ENCODE measurements at regions not wholly inside any gene's neighbourhood (a gene's known extent, or its start where the extent isn't known, plus 50 kb on each side); places are given as distances from the start of the nearest gene placed in this dataset.

DNA sequence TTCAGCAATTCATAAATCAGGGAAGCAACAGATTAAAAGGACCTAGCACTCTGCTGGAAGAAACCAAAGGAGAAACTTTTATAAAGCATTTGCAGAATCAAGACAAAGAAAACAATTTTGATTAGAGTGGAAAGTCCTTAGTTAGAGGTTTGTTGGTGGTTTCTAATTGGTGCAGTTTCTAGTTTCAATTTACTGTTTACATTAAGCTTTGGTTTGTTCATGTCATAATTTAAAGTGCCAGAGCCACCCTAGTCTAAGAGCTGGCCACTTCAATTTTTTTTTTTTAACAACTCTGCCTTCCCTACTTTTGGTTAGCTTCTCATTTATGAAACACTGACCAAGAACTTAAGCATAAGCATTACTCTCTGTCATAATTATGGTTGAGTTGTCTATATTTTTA, 1428.2 kb upstream of the GBE1 start:
- H3K4me3 ChIP-seq (ENCODE audit: low read depth, low read length): no peak overlapping the region
- TF ChIP-seq, protein P1, sequence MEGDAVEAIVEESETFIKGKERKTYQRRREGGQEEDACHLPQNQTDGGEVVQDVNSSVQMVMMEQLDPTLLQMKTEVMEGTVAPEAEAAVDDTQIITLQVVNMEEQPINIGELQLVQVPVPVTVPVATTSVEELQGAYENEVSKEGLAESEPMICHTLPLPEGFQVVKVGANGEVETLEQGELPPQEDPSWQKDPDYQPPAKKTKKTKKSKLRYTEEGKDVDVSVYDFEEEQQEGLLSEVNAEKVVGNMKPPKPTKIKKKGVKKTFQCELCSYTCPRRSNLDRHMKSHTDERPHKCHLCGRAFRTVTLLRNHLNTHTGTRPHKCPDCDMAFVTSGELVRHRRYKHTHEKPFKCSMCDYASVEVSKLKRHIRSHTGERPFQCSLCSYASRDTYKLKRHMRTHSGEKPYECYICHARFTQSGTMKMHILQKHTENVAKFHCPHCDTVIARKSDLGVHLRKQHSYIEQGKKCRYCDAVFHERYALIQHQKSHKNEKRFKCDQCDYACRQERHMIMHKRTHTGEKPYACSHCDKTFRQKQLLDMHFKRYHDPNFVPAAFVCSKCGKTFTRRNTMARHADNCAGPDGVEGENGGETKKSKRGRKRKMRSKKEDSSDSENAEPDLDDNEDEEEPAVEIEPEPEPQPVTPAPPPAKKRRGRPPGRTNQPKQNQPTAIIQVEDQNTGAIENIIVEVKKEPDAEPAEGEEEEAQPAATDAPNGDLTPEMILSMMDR (IDR thresholded peaks at IDR 0.05; ENCODE audit: borderline replicate concordance, insufficient read depth, low read depth, low read length): no peak

DNA sequence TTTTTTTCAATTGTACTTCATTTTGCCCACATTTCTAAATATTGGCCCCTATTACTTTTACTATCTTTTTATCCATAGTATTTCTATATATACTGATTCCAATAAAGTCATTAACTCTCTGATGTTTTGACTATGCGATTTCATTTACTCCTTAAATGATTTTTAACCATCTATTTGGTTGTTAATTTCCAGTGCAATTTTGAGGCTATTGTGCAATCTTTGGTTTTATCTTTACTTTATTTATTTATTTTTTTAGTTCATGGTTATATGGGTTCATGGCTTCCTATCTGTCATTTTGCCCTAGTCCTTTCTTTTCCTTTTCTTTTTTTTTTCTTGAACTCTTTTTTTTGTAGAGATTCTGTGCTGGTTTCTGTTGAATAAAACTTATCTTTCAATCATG, 1408.0 kb upstream of the GBE1 start:
- H3K4me3 ChIP-seq (ENCODE audit: low read depth, low read length): no peak overlapping the region
- TF ChIP-seq, protein P1 (IDR thresholded peaks at IDR 0.05; ENCODE audit: borderline replicate concordance, insufficient read depth, low read depth, low read length): no peak

GRCh38 chr3:83150896-83151295, 1389.5 kb upstream of the GBE1 start:
- H3K4me3 ChIP-seq (ENCODE audit: low read depth, low read length): no peak overlapping the region
- TF ChIP-seq, protein P1 (IDR thresholded peaks at IDR 0.05; ENCODE audit: borderline replicate concordance, insufficient read depth, low read depth, low read length): no peak

DNA sequence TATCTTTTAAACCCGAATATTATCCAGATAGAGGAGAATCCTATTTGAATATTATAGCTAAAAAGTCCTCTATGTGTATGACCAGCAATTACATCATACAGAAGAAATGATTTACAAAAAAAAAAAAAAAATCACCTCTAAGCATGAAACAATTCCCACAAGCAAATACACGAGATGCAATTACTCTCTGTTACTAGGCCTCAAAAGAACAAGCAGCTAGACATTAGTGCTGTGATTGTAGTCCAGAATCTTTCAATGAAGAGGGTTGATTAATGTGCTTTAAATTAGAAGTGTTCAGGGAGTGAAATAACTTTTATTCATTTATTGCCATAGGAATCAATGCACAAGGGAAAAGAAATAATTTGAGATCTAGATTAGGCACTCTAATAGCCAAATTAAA, 1379.5 kb upstream of the GBE1 start:
- H3K4me3 ChIP-seq (ENCODE audit: low read depth, low read length): no peak overlapping the region
- TF ChIP-seq, protein P1 (IDR thresholded peaks at IDR 0.05; ENCODE audit: borderline replicate concordance, insufficient read depth, low read depth, low read length): no peak

DNA sequence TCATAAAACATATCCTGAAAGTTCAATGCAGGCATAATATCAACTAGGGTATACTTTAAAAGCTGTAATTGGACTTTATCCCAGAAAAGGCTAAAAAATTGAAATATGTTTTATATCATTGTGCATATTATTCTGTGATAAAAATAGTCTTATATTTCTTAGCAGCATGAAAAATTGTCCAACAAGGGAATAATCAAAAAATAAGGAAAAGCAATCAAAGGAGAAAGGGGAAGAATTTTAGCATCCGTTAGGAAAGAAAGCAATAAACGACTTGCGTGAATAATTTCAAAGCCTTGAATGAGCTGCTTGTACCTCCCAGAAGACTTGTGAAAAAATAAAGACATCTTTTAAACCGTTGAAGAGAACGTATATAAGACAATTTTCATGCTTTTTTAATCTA, 1369.8 kb upstream of the GBE1 start:
- TF ChIP-seq, protein P1 (IDR thresholded peaks at IDR 0.05; ENCODE audit: borderline replicate concordance, insufficient read depth, low read depth, low read length): no peak
- no peak overlapping the region for H3K4me3 ChIP-seq (ENCODE audit: low read depth, low read length)

- TF ChIP-seq, protein P1 (IDR thresholded peaks at IDR 0.05; ENCODE audit: borderline replicate concordance, insufficient read depth, low read depth, low read length): no peak
- H3K4me3 ChIP-seq (ENCODE audit: low read depth, low read length): no peak overlapping the region
Measured at GRCh38 chr3:83122774-83123350, 1361.4 kb upstream of the GBE1 start.

GRCh38 chr3:83093222-83093572, 1331.8 kb upstream of the GBE1 start:
- H3K4me3 ChIP-seq (ENCODE audit: low read depth, low read length): no peak overlapping the region
- TF ChIP-seq, protein P1 (IDR thresholded peaks at IDR 0.05; ENCODE audit: borderline replicate concordance, insufficient read depth, low read depth, low read length): no peak

Measured in GM12875 (cell line).